Ishikawa (cell line): ENCODE measurements at regions not wholly inside any gene's neighbourhood (a gene's known extent, or its start where the extent isn't known, plus 50 kb on each side); places are given as distances from the start of the nearest gene placed in this dataset.

Experiments
- CEBPB ChIP-seq: IDR thresholded peaks from 2 replicates; pipeline ENCODE4 v1.6.1; 2012
- CREB1 ChIP-seq: IDR thresholded peaks from 2 replicates; pipeline ENCODE4 v1.6.1; 2012; ENCODE audit warnings: low read depth
- EGR1 ChIP-seq: IDR thresholded peaks from 2 replicates; pipeline ENCODE4 v1.6.1; 2012
- EP300 ChIP-seq: IDR thresholded peaks from 2 replicates; pipeline ENCODE4 v1.6.1; 2012; ENCODE audit warnings: borderline replicate concordance
- FOXM1 ChIP-seq: IDR thresholded peaks from 2 replicates; pipeline ENCODE4 v1.6.1; 2012; ENCODE audit warnings: low read depth, borderline replicate concordance
- MAX ChIP-seq: IDR thresholded peaks from 2 replicates; pipeline ENCODE4 v1.6.1; 2012
- NFIC ChIP-seq: IDR thresholded peaks from 2 replicates; pipeline ENCODE4 v1.6.1; 2012
- RAD21 ChIP-seq: IDR thresholded peaks from 2 replicates; pipeline ENCODE4 v1.6.1; 2012; ENCODE audit warnings: low read depth
- REST ChIP-seq: IDR thresholded peaks from 2 replicates; pipeline ENCODE4 v1.6.1; 2012; ENCODE audit warnings: low read depth, mild to moderate bottlenecking
- TAF1 ChIP-seq: IDR thresholded peaks from 2 replicates; pipeline ENCODE4 v1.6.1; 2012; ENCODE audit warnings: low read depth, mild to moderate bottlenecking
- TCF12 ChIP-seq: IDR thresholded peaks from 2 replicates; pipeline ENCODE4 v1.6.1; 2012; ENCODE audit warnings: low read depth
- TEAD4 ChIP-seq: IDR thresholded peaks from 2 replicates; pipeline ENCODE4 v1.6.1; 2012
- USF1 ChIP-seq: IDR thresholded peaks from 2 replicates; pipeline ENCODE4 v1.6.1; 2012
- YY1 ChIP-seq: IDR thresholded peaks from 2 replicates; pipeline ENCODE4 v1.6.1; 2012; ENCODE audit warnings: low read depth
- ZBTB7A ChIP-seq: IDR thresholded peaks from 2 replicates; pipeline ENCODE4 v1.6.1; 2012; ENCODE audit warnings: low read depth

- TF ChIP-seq CEBPB (no peak), EGR1 (no peak), CREB1 (no peak), REST (no peak), TEAD4 (no peak), EP300 (no peak), TAF1 (no peak), FOXM1 (no peak), MAX (no peak), TCF12 (no peak), NFIC (no peak), ZBTB7A (no peak), USF1 (no peak), RAD21 (no peak), YY1 (no peak)
These were observed 270.3 kb downstream of the ASMT start for GRCh38 chrX:1885116-1885515.

GRCh38 chrX:1894026-1894294 lies 279.1 kb downstream of the ASMT start:
- TF ChIP-seq YY1 (no peak), CEBPB (no peak), EGR1 (no peak), MAX (no peak), REST (no peak), EP300 (no peak), CREB1 (no peak), ZBTB7A (no peak), TCF12 (no peak), RAD21 (no peak), TAF1 (no peak), FOXM1 (no peak), NFIC (no peak), TEAD4 (no peak), USF1 (no peak)

GRCh38 chrX:1894740-1895139 lies 279.9 kb downstream of the ASMT start:
- TF ChIP-seq REST (no peak), RAD21 (no peak), EP300 (no peak), TEAD4 (no peak), TCF12 (no peak), ZBTB7A (no peak), TAF1 (no peak), NFIC (no peak), EGR1 (no peak), FOXM1 (no peak), USF1 (no peak)

- TF ChIP-seq YY1 (no peak), TCF12 (no peak), TAF1 (no peak), TEAD4 (no peak), REST (no peak), EP300 (no peak)
These were observed 280.7 kb downstream of the ASMT start for GRCh38 chrX:1895583-1895982.
